H1 (cell line): ENCODE measurements at regions not wholly inside any gene's neighbourhood (a gene's known extent, or its start where the extent isn't known, plus 50 kb on each side); places are given as distances from the start of the nearest gene placed in this dataset.

Experiments used
- CTCF ChIA-PET: fragments of 300-600 bp; sonication (Branson Sonifier 250); formaldehyde crosslinking; loops from one replicate; lab custom pipeline; 2021; ENCODE audit not compliant: partially characterized antibody; lab: Charles Lee
- POLR2A ChIA-PET: fragments of 300-600 bp; sonication (Branson Sonifier 250); formaldehyde crosslinking; loops from one replicate; lab custom pipeline; 2021; ENCODE audit warnings: inconsistent platforms; ENCODE audit not compliant: partially characterized antibody; lab: Charles Lee
- DNase-seq, 2 experiments: peaks; one replicate each; pipeline versions ENCODE4 v3.0.0 to v3.0.0-alpha.2; 2010 to 2022; ENCODE audit warnings: low spot score in 2 of 2, low read depth in 1 of 2, mixed read lengths in 1 of 2
- FAIRE-seq: peaks from 2 replicates; lab custom pipeline; 2011; peaks lifted over from hg19 to GRCh38; lab: Jason Lieb, UNC
- H2AFZ ChIP-seq: 2 replicates; pipeline ENCODE4 v1.8.1; 2012; ENCODE audit warnings: low read length, inconsistent platforms
- H2AK5ac ChIP-seq: 2 replicates; pipeline ENCODE4 v1.6.1; 2013; ENCODE audit warnings: low read depth, low read length
- H2BK120ac ChIP-seq: replicated peaks from 2 replicates; pipeline ENCODE3; 2013; ENCODE audit warnings: low read depth, low read length, inconsistent platforms
- H2BK12ac ChIP-seq: 2 replicates; pipeline ENCODE4 v1.6.1; 2013; ENCODE audit warnings: low read depth, low read length
- H2BK15ac ChIP-seq: 2 replicates; pipeline ENCODE4 v1.6.1; 2013; ENCODE audit warnings: low read length
- H2BK20ac ChIP-seq: 2 replicates; pipeline ENCODE4 v1.6.1; 2013; ENCODE audit warnings: low read length
- H2BK5ac ChIP-seq: 2 replicates; pipeline ENCODE4 v1.6.1; 2013; ENCODE audit warnings: low read depth, low read length
- H3K14ac ChIP-seq: 2 replicates; pipeline ENCODE4 v1.6.1; 2013; ENCODE audit warnings: inconsistent platforms; ENCODE audit not compliant: insufficient read length
- H3K18ac ChIP-seq: 2 replicates; pipeline ENCODE4 v1.6.1; 2013; ENCODE audit warnings: low read length; ENCODE audit errors: extremely low read depth
- H3K23ac ChIP-seq: 2 replicates; pipeline ENCODE4 v1.6.1; 2013; ENCODE audit warnings: inconsistent platforms; ENCODE audit not compliant: insufficient read length
- H3K23me2 ChIP-seq: 2 replicates; pipeline ENCODE4 v1.6.1; 2013; ENCODE audit warnings: low read depth, low read length
- H3K27ac ChIP-seq: 2 replicates; pipeline ENCODE4 v1.6.1; 2011; ENCODE audit warnings: low read depth, low read length, inconsistent platforms
- H3K27me3 ChIP-seq, 4 experiments: replicated peaks in 1 of 4; 1 replicate in 1 of 4; 2 replicates in 3 of 4; pipeline versions ENCODE4 v1.6.1 to v1.8.1; 2011 to 2013; ENCODE audit warnings: low read length in 3 of 4, mild to moderate bottlenecking in 3 of 4, inconsistent platforms in 2 of 4, mixed read lengths in 2 of 4, moderate library complexity in 1 of 4; ENCODE audit not compliant: control insufficient read depth in 3 of 4, insufficient read depth in 3 of 4; ENCODE audit errors: extremely low read depth in 1 of 4
- H3K36me3 ChIP-seq, 4 experiments: 2 replicates each; pipeline versions ENCODE4 v1.6.1 to v1.8.1; 2011 to 2013; ENCODE audit warnings: mild to moderate bottlenecking in 4 of 4, low read length in 3 of 4, moderate library complexity in 2 of 4, control low read depth in 1 of 4, inconsistent platforms in 1 of 4; ENCODE audit not compliant: insufficient read depth in 4 of 4, control insufficient read depth in 2 of 4
- H3K4ac ChIP-seq: replicated peaks from 2 replicates; pipeline ENCODE3; 2013; ENCODE audit warnings: low read length, low read depth, mixed read lengths, inconsistent platforms; ENCODE audit not compliant: insufficient read length
- H3K4me1 ChIP-seq, 4 experiments: replicated peaks in 1 of 4; 1 replicate in 1 of 4; 2 replicates in 3 of 4; pipeline versions ENCODE4 v1.6.1 to v1.8.1; 2011 to 2013; ENCODE audit warnings: low read length in 3 of 4, inconsistent platforms in 2 of 4, mixed read lengths in 1 of 4; ENCODE audit not compliant: insufficient read depth in 4 of 4, control insufficient read depth in 3 of 4
- H3K4me2 ChIP-seq, 2 experiments: 2 replicates each; pipeline versions ENCODE4 v1.6.1 to v1.8.1; 2011 to 2013; ENCODE audit warnings: low read depth in 2 of 2, low read length in 2 of 2, control low read depth in 1 of 2, inconsistent platforms in 1 of 2, mild to moderate bottlenecking in 1 of 2; ENCODE audit not compliant: insufficient read depth in 1 of 2
- H3K4me3 ChIP-seq, 4 experiments: fragments of 200-600, 300-600 bp in 1 of 4; sonication (generic), shearing (Covaris generic), sonication (Bioruptor Twin) in 1 of 4; 2 replicates each; pipeline versions ENCODE4 v1.5.1 to v1.8.1; 2011 to 2016; ENCODE audit warnings: low read length in 4 of 4, low read depth in 3 of 4, control low read depth in 2 of 4, inconsistent platforms in 2 of 4, mild to moderate bottlenecking in 2 of 4, mixed read lengths in 1 of 4, moderate library complexity in 1 of 4; ENCODE audit not compliant: insufficient read depth in 2 of 4; ENCODE audit errors: extremely low read depth in 1 of 4
- H3K56ac ChIP-seq: replicated peaks from 2 replicates; pipeline ENCODE3; 2013; ENCODE audit warnings: low read depth, mild to moderate bottlenecking, mixed read lengths, low read length, inconsistent platforms; ENCODE audit not compliant: insufficient read length
- H3K79me1 ChIP-seq: 2 replicates; pipeline ENCODE4 v1.6.1; 2013; ENCODE audit warnings: low read depth, low read length, control low read depth
- H3K79me2 ChIP-seq, 2 experiments: 2 replicates each; pipeline versions ENCODE4 v1.6.1 to v1.8.1; 2012 to 2013; ENCODE audit warnings: low read length in 2 of 2, mild to moderate bottlenecking in 2 of 2, inconsistent platforms in 1 of 2; ENCODE audit not compliant: insufficient read depth in 2 of 2, control insufficient read depth in 1 of 2
- H3K9ac ChIP-seq, 4 experiments: replicated peaks in 1 of 4; 1 replicate in 1 of 4; 2 replicates in 3 of 4; pipeline versions ENCODE4 v1.6.1 to v1.8.1; 2011 to 2013; ENCODE audit warnings: low read depth in 3 of 4, low read length in 3 of 4, control low read depth in 2 of 4, mild to moderate bottlenecking in 2 of 4, moderate library complexity in 2 of 4, inconsistent platforms in 1 of 4; ENCODE audit errors: extremely low read depth in 1 of 4
- H3K9me3 ChIP-seq, 2 experiments: 2 replicates each; pipeline versions ENCODE4 v1.6.1 to v1.8.1; 2012 to 2013; ENCODE audit warnings: mild to moderate bottlenecking in 2 of 2, moderate library complexity in 2 of 2, control low read depth in 1 of 2, inconsistent platforms in 1 of 2, low read depth in 1 of 2, low read length in 1 of 2, mixed read lengths in 1 of 2; ENCODE audit not compliant: insufficient read depth in 2 of 2
- H4K20me1 ChIP-seq, 2 experiments: replicated peaks in 1 of 2; 2 replicates each; pipeline versions ENCODE3 to v1.8.1; 2011 to 2013; ENCODE audit warnings: inconsistent platforms in 2 of 2, low read length in 2 of 2, mild to moderate bottlenecking in 1 of 2; ENCODE audit not compliant: insufficient read depth in 2 of 2, control insufficient read depth in 1 of 2
- H4K5ac ChIP-seq: 2 replicates; pipeline ENCODE4 v1.6.1; 2013; ENCODE audit warnings: low read length, low read depth, mixed read lengths, inconsistent platforms; ENCODE audit not compliant: insufficient read length
- H4K8ac ChIP-seq: 2 replicates; pipeline ENCODE4 v1.8.0; 2013; ENCODE audit warnings: mild to moderate bottlenecking, moderate library complexity, low read length, inconsistent platforms; ENCODE audit not compliant: insufficient read depth; ENCODE audit errors: extremely low read depth
- H4K91ac ChIP-seq: replicated peaks from 2 replicates; pipeline ENCODE3; 2013; ENCODE audit warnings: low read length, mixed read lengths, inconsistent platforms; ENCODE audit not compliant: insufficient read length
- ATF2 ChIP-seq: IDR thresholded peaks from 2 replicates; pipeline ENCODE4 v1.6.1; 2012; ENCODE audit warnings: low read length, inconsistent platforms
- CTCF ChIP-seq, 3 experiments: IDR thresholded peaks; 1 replicate in 2 of 3; 2 replicates in 1 of 3; pipeline versions ENCODE4 v1.5.1 to v1.6.1; 2011; ENCODE audit warnings: low read length in 3 of 3, mild to moderate bottlenecking in 3 of 3, inconsistent platforms in 2 of 3, low read depth in 1 of 3, moderate library complexity in 1 of 3; ENCODE audit not compliant: insufficient read depth in 1 of 3; ENCODE audit errors: control extremely low read depth in 1 of 3
- GABPA ChIP-seq: IDR thresholded peaks from 2 replicates; pipeline ENCODE4 v1.6.1; 2011; ENCODE audit warnings: mild to moderate bottlenecking, low read length, moderate library complexity, borderline replicate concordance; ENCODE audit not compliant: insufficient read depth
- MAFK ChIP-seq: IDR thresholded peaks from 2 replicates; pipeline ENCODE4 v1.6.1; 2012; ENCODE audit warnings: low read depth, mild to moderate bottlenecking, improper control_type of control experiment, low read length
- MAX ChIP-seq: IDR thresholded peaks from 2 replicates; pipeline ENCODE4 v1.6.1; 2012; ENCODE audit warnings: inconsistent platforms
- POLR2AphosphoS5 ChIP-seq: IDR thresholded peaks from 2 replicates; pipeline ENCODE4 v1.6.1; 2011; ENCODE audit warnings: low read depth, low read length
- POU5F1 ChIP-seq: IDR thresholded peaks from 2 replicates; pipeline ENCODE4 v1.6.1; 2011; ENCODE audit warnings: low read depth, mild to moderate bottlenecking, low read length, moderate library complexity
- YY1 ChIP-seq: IDR thresholded peaks from 2 replicates; pipeline ENCODE4 v1.6.1; 2011; ENCODE audit warnings: low read depth, mild to moderate bottlenecking, low read length
- ZNF274 ChIP-seq: IDR thresholded peaks from 2 replicates; pipeline ENCODE4 v1.7.0; 2012; ENCODE audit warnings: low read length, borderline replicate concordance; ENCODE audit errors: extremely low read depth
- WGBS, 2 experiments: shearing (Covaris generic) in 1 of 2; methylation state at CpG; one replicate each; pipeline versions ENCODE4 v1.1.6 to v1.1.7; 2013 to 2015; ENCODE audit warnings: low lambda C conversion rate in 2 of 2, mixed read lengths in 2 of 2, inconsistent platforms in 1 of 2, low coverage in 1 of 2, missing lambda C conversion rate in 1 of 2; ENCODE audit not compliant: insufficient replicate concordance in 2 of 2, insufficient coverage in 1 of 2, insufficient read length in 1 of 2; ENCODE audit errors: extremely low coverage in 1 of 2, missing lambda C conversion rate in 1 of 2; 5-methylcytosine and 5-hydroxymethylcytosine counted together

- 89% methylated on average over 3 of the region's 3 CpGs; no CpG with 5 or more reads in 1 of the 2 experiments for WGBS, 2 experiments
- CTCF ChIA-PET: no interaction called here
Measured at GRCh38 chr5:23579566-23579965, 72.2 kb downstream of the PRDM9 start.

More at GRCh38 chr5:23579566-23579965, 72.2 kb downstream of the PRDM9 start:
- Histone ChIP-seq H2AFZ (no peak overlapping the region), H4K91ac (no peak overlapping the region), H3K4me1 (no peaks in the 10 kb centered on the region), H3K4me3 (no peak overlapping the region), H3K23me2 (no peaks in the 10 kb centered on the region), H3K79me2 (no peaks in the 10 kb centered on the region), H2BK120ac (no peak overlapping the region), H3K27me3 (no peaks in the 10 kb centered on the region), H3K4ac (no peak overlapping the region), H2BK5ac (no peak overlapping the region), H3K23ac (no peak overlapping the region), H4K5ac (no peak overlapping the region), H2AK5ac (no peak overlapping the region), H2BK20ac (no peak overlapping the region), H3K9ac (no peak overlapping the region), H3K18ac (no peak overlapping the region), H4K8ac (no peak overlapping the region), H3K14ac (no peak overlapping the region), H3K36me3 (no peaks in the 10 kb centered on the region), H2BK15ac (no peak overlapping the region), H3K4me2 (no peak overlapping the region), H3K56ac (no peak overlapping the region), H3K9me3 (no peaks in the 10 kb centered on the region), H4K20me1 (no peaks in the 10 kb centered on the region), H3K79me1 (no peaks in the 10 kb centered on the region), H2BK12ac (no peak overlapping the region), H3K27ac (no peak overlapping the region)
- DNase-seq: no peak
- POLR2A ChIA-PET: no interaction called here
- FAIRE-seq: no peak
- TF ChIP-seq CTCF (IDR thresholded peaks at IDR 0.05; ENCODE audit: control extremely low read depth in 1 of 3, insufficient read depth in 1 of 3, low read depth in 1 of 3, low read length in 3 of 3): no peak
- TF ChIP-seq YY1: no peak
- no peak for TF ChIP-seq GABPA
- TF ChIP-seq ZNF274: no peak
- TF ChIP-seq POU5F1: no peak
- TF ChIP-seq POLR2AphosphoS5: no peak
- TF ChIP-seq MAFK: no peak
- no peak for TF ChIP-seq MAX
- no peak for TF ChIP-seq ATF2
